ENCODE measurements at regions not wholly inside any gene's neighbourhood (a gene's known extent, or its start where the extent isn't known, plus 50 kb on each side); places are given as distances from the start of the nearest gene placed in this dataset.

DNA sequence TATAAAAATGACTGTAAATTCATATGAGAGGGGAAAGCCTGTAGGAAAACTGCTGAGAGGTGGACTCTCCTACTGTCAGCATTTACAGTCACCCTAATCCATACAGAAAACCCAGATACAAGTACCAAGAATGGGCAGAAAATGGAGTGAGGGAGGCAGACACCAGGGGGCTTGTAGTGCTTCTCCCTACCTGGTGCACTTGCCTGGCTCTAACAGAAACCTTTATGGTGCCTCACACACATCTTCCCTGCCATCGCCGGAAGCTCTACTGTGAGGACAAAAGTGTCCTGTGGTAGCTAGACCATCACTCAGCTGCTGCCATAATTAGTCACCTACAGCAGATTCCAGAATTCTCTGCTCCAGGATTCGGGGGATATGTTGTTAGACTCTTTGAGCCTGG, 441.3 kb downstream of the TFAP2B start:
- H3K4me1 ChIP-seq (replicated peaks) = no peaks in the 10 kb centered on the region
- no peaks in the 10 kb centered on the region for H3K27me3 ChIP-seq (replicated peaks; ENCODE audit: insufficient read depth)
- WGBS = 60% methylated on average over 3 of the region's 3 CpGs
- TF ChIP-seq CTCF (IDR thresholded peaks at IDR 0.05) (no peak), POLR2AphosphoS5 (IDR thresholded peaks at IDR 0.05) (no peak), POLR2A (IDR thresholded peaks at IDR 0.05) (no peak)
- no peak overlapping the region for H3K27ac ChIP-seq
- no peak for DNase-seq (ENCODE audit: low spot score)
- H3K4me3 ChIP-seq = no peak overlapping the region
- intact Hi-C loops (cut with DNase I) = no loop called here
- no peaks in the 10 kb centered on the region for H3K36me3 ChIP-seq
- H3K9me3 ChIP-seq = no peaks in the 10 kb centered on the region

- DNase-seq (ENCODE audit: low spot score) = no peak
- TF ChIP-seq POLR2AphosphoS5 (IDR thresholded peaks at IDR 0.05) (no peak), POLR2A (IDR thresholded peaks at IDR 0.05) (no peak), CTCF (IDR thresholded peaks at IDR 0.05) (no peak)
- Histone ChIP-seq H3K36me3 (no peaks in the 10 kb centered on the region), H3K4me1 (replicated peaks) (no peaks in the 10 kb centered on the region), H3K4me3 (no peak overlapping the region), H3K27me3 (replicated peaks; ENCODE audit: insufficient read depth) (no peaks in the 10 kb centered on the region), H3K27ac (no peak overlapping the region), H3K9me3 (no peaks in the 10 kb centered on the region)
- intact Hi-C loops (cut with DNase I) = no loop called here
- 52% methylated on average over 5 of the region's 5 CpGs for WGBS
Observed at GRCh38 chr6:51261691-51262090, 443.0 kb downstream of the TFAP2B start.

DNA sequence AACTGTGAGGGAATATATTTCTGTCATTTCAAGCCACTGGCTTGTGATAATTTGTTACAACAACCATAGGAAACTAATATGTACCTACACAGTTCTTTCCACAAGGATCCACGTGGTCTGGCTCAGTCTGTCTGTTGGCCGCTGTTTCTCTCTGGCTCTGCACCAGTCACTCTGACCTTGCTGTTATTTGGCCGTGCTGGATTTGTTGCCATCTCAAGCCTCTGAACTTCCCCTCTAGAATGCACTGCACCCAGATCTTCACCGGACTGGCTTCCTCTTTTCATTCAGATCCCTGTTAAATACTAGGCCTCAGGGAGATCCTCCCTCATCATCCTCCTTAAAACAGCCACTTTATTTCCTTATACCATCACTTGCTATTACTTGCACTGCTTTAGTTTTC, 446.8 kb downstream of the TFAP2B start:
- no peaks in the 10 kb centered on the region for H3K9me3 ChIP-seq
- H3K27ac ChIP-seq = no peak overlapping the region
- WGBS = 59% methylated on average over 4 of the region's 4 CpGs
- TF ChIP-seq POLR2A (IDR thresholded peaks at IDR 0.05) (no peak), POLR2AphosphoS5 (IDR thresholded peaks at IDR 0.05) (no peak), CTCF (IDR thresholded peaks at IDR 0.05) (no peak)
- DNase-seq (ENCODE audit: low spot score) = no peak
- H3K27me3 ChIP-seq (replicated peaks; ENCODE audit: insufficient read depth) = no peaks in the 10 kb centered on the region
- intact Hi-C loops (cut with DNase I) = no loop called here
- H3K36me3 ChIP-seq = no peaks in the 10 kb centered on the region
- H3K4me3 ChIP-seq = no peak overlapping the region
- no peaks in the 10 kb centered on the region for H3K4me1 ChIP-seq (replicated peaks)

DNA sequence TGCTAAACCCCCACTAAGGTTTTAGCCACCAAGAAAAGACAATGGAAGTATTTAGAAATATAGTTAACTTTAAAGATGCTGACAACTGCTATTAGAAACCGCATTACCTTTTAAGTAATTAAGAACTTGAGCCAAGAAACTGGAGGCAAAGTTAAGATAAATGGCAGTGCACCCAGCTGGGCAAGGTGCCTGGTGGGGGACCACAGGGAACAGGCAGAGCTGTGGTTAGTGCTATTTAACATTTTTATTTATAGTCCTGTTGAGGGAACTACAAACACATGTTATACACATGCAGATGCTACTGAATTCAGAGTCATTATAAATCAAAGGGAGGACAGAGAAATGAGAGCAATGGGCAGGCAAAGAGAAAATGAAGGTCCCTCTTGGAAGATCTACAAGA, 447.9 kb downstream of the TFAP2B start:
- no peak for TF ChIP-seq CTCF (IDR thresholded peaks at IDR 0.05)
- no peak for TF ChIP-seq POLR2A (IDR thresholded peaks at IDR 0.05)
- no peak for TF ChIP-seq POLR2AphosphoS5 (IDR thresholded peaks at IDR 0.05)
- DNase-seq (ENCODE audit: low spot score) = no peak

GRCh38 chr6:51268666-51269065, 450.0 kb downstream of the TFAP2B start:
- Histone ChIP-seq H3K4me1 (replicated peaks) (no peaks in the 10 kb centered on the region), H3K27ac (no peak overlapping the region), H3K27me3 (replicated peaks; ENCODE audit: insufficient read depth) (no peaks in the 10 kb centered on the region), H3K4me3 (no peak overlapping the region), H3K9me3 (no peaks in the 10 kb centered on the region), H3K36me3 (no peaks in the 10 kb centered on the region)
- 69% methylated on average over 4 of the region's 4 CpGs for WGBS
- TF ChIP-seq POLR2AphosphoS5 (IDR thresholded peaks at IDR 0.05) (no peak), POLR2A (IDR thresholded peaks at IDR 0.05) (no peak), CTCF (IDR thresholded peaks at IDR 0.05) (no peak)
- intact Hi-C loops (cut with DNase I) = no loop called here
- no peak for DNase-seq (ENCODE audit: low spot score)

More for the DNA sequence above, 447.9 kb downstream of the TFAP2B start:
- intact Hi-C loops (cut with DNase I) = no loop called here
- no peaks in the 10 kb centered on the region for H3K36me3 ChIP-seq
- 52% methylated on average over 1 of the region's 1 CpG for WGBS
- no peaks in the 10 kb centered on the region for H3K27me3 ChIP-seq (replicated peaks; ENCODE audit: insufficient read depth)
- no peaks in the 10 kb centered on the region for H3K4me1 ChIP-seq (replicated peaks)
- H3K4me3 ChIP-seq = no peak overlapping the region
- no peak overlapping the region for H3K27ac ChIP-seq
- H3K9me3 ChIP-seq = no peaks in the 10 kb centered on the region

All from prostate gland (tissue), 2 donors.